GM11168 (cell line): ENCODE measurements at regions not wholly inside any gene's neighbourhood (a gene's known extent, or its start where the extent isn't known, plus 50 kb on each side); places are given as distances from the start of the nearest gene placed in this dataset.
"Not testable (repeated sequence)": the region's sequence is repeated elsewhere in the genome, so short reads cannot be mapped to it uniquely, and the experiment has no call there.

Experiments used
- in situ Hi-C: fragments of 300-500 bp; cut with MboI; formaldehyde crosslinking; loops from one replicate; pipeline ENCODE4 v1.12.0; 2022; ENCODE audit warnings: low sequenced_read_pairs; ENCODE audit not compliant: unreplicated experiment

GRCh38 chr13:50524560-50524959 lies 318.9 kb downstream of the DLEU7 start:
- in situ Hi-C loops = loop anchor here (25.0 kb wide), 1 partner anchor 437 kb away; no protein-coding TSS in a partner anchor

- in situ Hi-C loops = no loop called here
These were observed 316.8 kb downstream of the DLEU7 start for GRCh38 chr13:50526661-50527071.

GRCh38 chr13:50527188-50527587 lies 316.3 kb downstream of the DLEU7 start:
- in situ Hi-C loops = no loop called here

- in situ Hi-C loops = no loop called here
These were observed 315.6 kb downstream of the DLEU7 start for GRCh38 chr13:50527612-50528509.

GRCh38 chr13:50529154-50529882 lies 314.2 kb downstream of the DLEU7 start:
- in situ Hi-C loops = no loop called here

- in situ Hi-C loops = loop anchor here (10.0 kb wide), 1 partner anchor 567 kb away; no protein-coding TSS in a partner anchor
These were observed 311.3 kb downstream of the DLEU7 start for GRCh38 chr13:50531917-50532899.

- in situ Hi-C loops = loop anchor here (10.0 kb wide), 1 partner anchor 570 kb away; no protein-coding TSS in a partner anchor
These were observed 308.4 kb downstream of the DLEU7 start for GRCh38 chr13:50535050-50535449.

- in situ Hi-C loops = loop anchor here (10.0 kb wide), 1 partner anchor 572 kb away; no protein-coding TSS in a partner anchor
These were observed 306.5 kb downstream of the DLEU7 start for GRCh38 chr13:50537029-50537428.

GRCh38 chr13:50539791-50540530 lies 303.5 kb downstream of the DLEU7 start:
- in situ Hi-C loops = loop anchor here (10.0 kb wide), 1 partner anchor 575 kb away; no protein-coding TSS in a partner anchor

- in situ Hi-C loops = no loop called here
These were observed 300.4 kb downstream of the DLEU7 start for GRCh38 chr13:50543141-50543540.

GRCh38 chr13:50543782-50544181 lies 299.7 kb downstream of the DLEU7 start:
- in situ Hi-C loops = no loop called here

GRCh38 chr13:50544211-50544610 lies 299.3 kb downstream of the DLEU7 start:
- in situ Hi-C loops = no loop called here

- in situ Hi-C loops = not testable (repeated sequence)
These were observed 296.3 kb downstream of the DLEU7 start for GRCh38 chr13:50547175-50547574.

- in situ Hi-C loops = no loop called here
These were observed 294.9 kb downstream of the DLEU7 start for GRCh38 chr13:50548586-50548985.

GRCh38 chr13:50549221-50549942 lies 294.1 kb downstream of the DLEU7 start:
- in situ Hi-C loops = no loop called here

GRCh38 chr13:50550151-50550550 lies 293.3 kb downstream of the DLEU7 start:
- in situ Hi-C loops = no loop called here

GRCh38 chr13:50552424-50552966 lies 291.0 kb downstream of the DLEU7 start:
- in situ Hi-C loops = no loop called here

GRCh38 chr13:50561739-50562138 lies 281.8 kb downstream of the DLEU7 start:
- in situ Hi-C loops = no loop called here
